ENCODE measurements at regions not wholly inside any gene's neighbourhood (a gene's known extent, or its start where the extent isn't known, plus 50 kb on each side); places are given as distances from the start of the nearest gene placed in this dataset.
A peak's percentile ranks its signal among the peaks of the same experiment; 100 is the strongest.
"Not testable (repeated sequence)": the region's sequence is repeated elsewhere in the genome, so short reads cannot be mapped to it uniquely, and the experiment has no call there.

GRCh38 chr5:57741336-57741735, 258.7 kb upstream of the ACTBL2 start:
- TF ChIP-seq, protein P1, sequence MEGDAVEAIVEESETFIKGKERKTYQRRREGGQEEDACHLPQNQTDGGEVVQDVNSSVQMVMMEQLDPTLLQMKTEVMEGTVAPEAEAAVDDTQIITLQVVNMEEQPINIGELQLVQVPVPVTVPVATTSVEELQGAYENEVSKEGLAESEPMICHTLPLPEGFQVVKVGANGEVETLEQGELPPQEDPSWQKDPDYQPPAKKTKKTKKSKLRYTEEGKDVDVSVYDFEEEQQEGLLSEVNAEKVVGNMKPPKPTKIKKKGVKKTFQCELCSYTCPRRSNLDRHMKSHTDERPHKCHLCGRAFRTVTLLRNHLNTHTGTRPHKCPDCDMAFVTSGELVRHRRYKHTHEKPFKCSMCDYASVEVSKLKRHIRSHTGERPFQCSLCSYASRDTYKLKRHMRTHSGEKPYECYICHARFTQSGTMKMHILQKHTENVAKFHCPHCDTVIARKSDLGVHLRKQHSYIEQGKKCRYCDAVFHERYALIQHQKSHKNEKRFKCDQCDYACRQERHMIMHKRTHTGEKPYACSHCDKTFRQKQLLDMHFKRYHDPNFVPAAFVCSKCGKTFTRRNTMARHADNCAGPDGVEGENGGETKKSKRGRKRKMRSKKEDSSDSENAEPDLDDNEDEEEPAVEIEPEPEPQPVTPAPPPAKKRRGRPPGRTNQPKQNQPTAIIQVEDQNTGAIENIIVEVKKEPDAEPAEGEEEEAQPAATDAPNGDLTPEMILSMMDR (IDR thresholded peaks at IDR 0.05; ENCODE audit: insufficient read depth, low read depth, low read length) = no peak
- ChIA-PET POLR2A (no interaction called here), CTCF (interaction anchor here (1.8 to 1.9 kb wide), 2 partner anchors 10 to 91 kb away, joined by 4 to 9 read pairs; no protein-coding TSS in a partner anchor)
- no peaks in the 10 kb centered on the region for H3K27me3 ChIP-seq (ENCODE audit: control insufficient read depth, insufficient read depth, low read length)
- DNase-seq (ENCODE audit: low read depth) = no peak
- no peak overlapping the region for H3K4me3 ChIP-seq (ENCODE audit: low read depth, low read length)
- H3K36me3 ChIP-seq (ENCODE audit: control insufficient read depth, insufficient read depth, low read length) = no peaks in the 10 kb centered on the region

GRCh38 chr5:57738787-57739186, 256.2 kb upstream of the ACTBL2 start:
- Histone ChIP-seq H3K4me3 (ENCODE audit: low read depth, low read length) (no peak overlapping the region), H3K36me3 (ENCODE audit: control insufficient read depth, insufficient read depth, low read length) (no peaks in the 10 kb centered on the region), H3K27me3 (ENCODE audit: control insufficient read depth, insufficient read depth, low read length) (no peaks in the 10 kb centered on the region)
- ChIA-PET CTCF (interaction anchor here (1.6 kb wide), 1 partner anchor 33 kb away, joined by 3 read pairs; no protein-coding TSS in a partner anchor), POLR2A (no interaction called here)
- TF ChIP-seq, protein P1 (IDR thresholded peaks at IDR 0.05; ENCODE audit: insufficient read depth, low read depth, low read length) = no peak
- DNase-seq (ENCODE audit: low read depth) = no peak

DNA sequence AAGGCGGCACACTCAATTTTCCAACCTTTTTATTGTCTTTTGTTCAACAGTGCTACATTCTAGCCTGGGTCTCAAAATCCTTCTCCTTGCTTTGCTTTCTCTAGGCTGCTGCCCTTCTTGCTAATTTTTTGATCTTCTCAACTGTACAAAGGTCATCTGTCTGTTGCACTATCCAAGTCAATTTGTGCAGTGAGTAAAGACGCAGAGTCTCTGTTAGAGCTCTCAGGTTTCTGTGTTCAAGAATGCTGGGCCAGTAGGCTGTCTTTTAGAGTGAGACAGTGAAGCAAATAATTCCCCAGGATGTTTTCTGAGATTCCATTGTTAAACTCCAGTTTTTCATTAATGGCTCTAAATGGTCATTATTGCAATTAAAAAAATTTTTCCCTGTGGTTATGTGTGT, 255.7 kb upstream of the ACTBL2 start:
- DNase-seq (ENCODE audit: low read depth) = no peak
- TF ChIP-seq, protein P1 (IDR thresholded peaks at IDR 0.05; ENCODE audit: insufficient read depth, low read depth, low read length) = no peak
- H3K4me3 ChIP-seq (ENCODE audit: low read depth, low read length) = no peak overlapping the region
- ChIA-PET POLR2A (no interaction called here), CTCF (no interaction called here)
- H3K27me3 ChIP-seq (ENCODE audit: control insufficient read depth, insufficient read depth, low read length) = no peaks in the 10 kb centered on the region
- H3K36me3 ChIP-seq (ENCODE audit: control insufficient read depth, insufficient read depth, low read length) = no peaks in the 10 kb centered on the region

GRCh38 chr5:57736716-57737115, 254.1 kb upstream of the ACTBL2 start:
- ChIA-PET POLR2A (interaction anchor here (0.7 kb wide), 1 partner anchor 273 kb away, joined by 4 read pairs; no protein-coding TSS in a partner anchor), CTCF (no interaction called here)
- DNase-seq (ENCODE audit: low read depth) = no peak
- Histone ChIP-seq H3K27me3 (ENCODE audit: control insufficient read depth, insufficient read depth, low read length) (no peaks in the 10 kb centered on the region), H3K4me3 (ENCODE audit: low read depth, low read length) (no peak overlapping the region), H3K36me3 (ENCODE audit: control insufficient read depth, insufficient read depth, low read length) (no peaks in the 10 kb centered on the region)
- TF ChIP-seq, protein P1 (IDR thresholded peaks at IDR 0.05; ENCODE audit: insufficient read depth, low read depth, low read length) = no peak

- DNase-seq (ENCODE audit: low read depth) = peak; percentile 79
Observed at GRCh38 chr5:57735279-57736153, 252.9 kb upstream of the ACTBL2 start.

More at GRCh38 chr5:57735279-57736153, 252.9 kb upstream of the ACTBL2 start:
- CTCF ChIA-PET = interaction anchor here (0.7 kb wide), 1 partner anchor 15 kb away, joined by 4 read pairs; no protein-coding TSS in a partner anchor
- H3K4me3 ChIP-seq (ENCODE audit: low read depth, low read length); H3K27me3 ChIP-seq (ENCODE audit: control insufficient read depth, insufficient read depth, low read length); H3K36me3 ChIP-seq (ENCODE audit: control insufficient read depth, insufficient read depth, low read length); POLR2A ChIA-PET: not testable (repeated sequence)

Data from BJ (cell line).